Brain microvascular endothelial cell (primary cell): ENCODE measurements at regions not wholly inside any gene's neighbourhood (a gene's known extent, or its start where the extent isn't known, plus 50 kb on each side); places are given as distances from the start of the nearest gene placed in this dataset.
"Not testable (repeated sequence)": the region's sequence is repeated elsewhere in the genome, so short reads cannot be mapped to it uniquely, and the experiment has no call there.

Experiments used
- DNase-seq: peaks from one replicate; pipeline ENCODE4 v3.0.0-alpha.2; 2020
- H3K27ac ChIP-seq: fragments of 250-450 bp; sonication (Bioruptor Pico); 2 replicates; pipeline ENCODE4 v1.5.1; 2020; ENCODE audit warnings: mild to moderate bottlenecking, moderate library complexity
- H3K27me3 ChIP-seq: fragments of 250-450 bp; sonication (Bioruptor Pico); replicated peaks from 2 replicates; pipeline ENCODE4 v1.5.1; 2020; ENCODE audit warnings: mild to moderate bottlenecking
- H3K36me3 ChIP-seq: fragments of 250-450 bp; sonication (Bioruptor Pico); replicated peaks from 2 replicates; pipeline ENCODE4 v1.5.1; 2020; ENCODE audit warnings: mild to moderate bottlenecking
- H3K4me3 ChIP-seq: 2 replicates; pipeline ENCODE4 v1.5.1; 2011; ENCODE audit warnings: low read depth, mild to moderate bottlenecking, control low read depth, low read length, moderate library complexity
- in situ Hi-C: cut with HindIII; loops from 2 replicates; pipeline ENCODE4 v1.10.0; 2017; ENCODE audit warnings: low sequenced_read_pairs, low pct_ligation_motif_present
- TF ChIP-seq, protein P1 (sequence below): IDR thresholded peaks from 2 replicates; pipeline ENCODE4 v1.5.1; 2011; ENCODE audit warnings: low read depth, mild to moderate bottlenecking, moderate library complexity, low read length, control low read depth, inconsistent platforms; ENCODE audit errors: missing control alignments

DNA sequence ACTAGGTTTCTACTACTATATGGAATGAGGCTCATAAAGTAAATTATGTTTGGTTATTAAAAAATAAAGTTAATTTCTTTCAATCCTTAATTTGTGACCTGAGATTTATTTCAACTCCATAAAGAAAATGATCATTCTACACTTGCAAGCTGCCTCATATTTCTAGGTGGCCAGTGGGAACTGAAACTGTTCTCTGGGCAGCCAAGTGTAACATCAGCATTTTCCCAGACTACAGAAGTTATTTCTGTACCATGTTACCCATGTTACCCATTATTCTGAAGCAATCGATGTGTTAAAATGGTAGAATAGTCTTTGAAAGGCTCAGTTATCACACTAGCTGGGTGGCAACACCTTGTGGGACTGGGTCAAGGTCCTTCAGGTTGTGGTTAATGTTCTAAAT lies 139.3 kb upstream of the FBXO11 start:
- Histone ChIP-seq H3K36me3 (no peaks in the 10 kb centered on the region), H3K27me3 (no peaks in the 10 kb centered on the region), H3K27ac (no peak overlapping the region), H3K4me3 (no peak overlapping the region)
- TF ChIP-seq, protein P1, sequence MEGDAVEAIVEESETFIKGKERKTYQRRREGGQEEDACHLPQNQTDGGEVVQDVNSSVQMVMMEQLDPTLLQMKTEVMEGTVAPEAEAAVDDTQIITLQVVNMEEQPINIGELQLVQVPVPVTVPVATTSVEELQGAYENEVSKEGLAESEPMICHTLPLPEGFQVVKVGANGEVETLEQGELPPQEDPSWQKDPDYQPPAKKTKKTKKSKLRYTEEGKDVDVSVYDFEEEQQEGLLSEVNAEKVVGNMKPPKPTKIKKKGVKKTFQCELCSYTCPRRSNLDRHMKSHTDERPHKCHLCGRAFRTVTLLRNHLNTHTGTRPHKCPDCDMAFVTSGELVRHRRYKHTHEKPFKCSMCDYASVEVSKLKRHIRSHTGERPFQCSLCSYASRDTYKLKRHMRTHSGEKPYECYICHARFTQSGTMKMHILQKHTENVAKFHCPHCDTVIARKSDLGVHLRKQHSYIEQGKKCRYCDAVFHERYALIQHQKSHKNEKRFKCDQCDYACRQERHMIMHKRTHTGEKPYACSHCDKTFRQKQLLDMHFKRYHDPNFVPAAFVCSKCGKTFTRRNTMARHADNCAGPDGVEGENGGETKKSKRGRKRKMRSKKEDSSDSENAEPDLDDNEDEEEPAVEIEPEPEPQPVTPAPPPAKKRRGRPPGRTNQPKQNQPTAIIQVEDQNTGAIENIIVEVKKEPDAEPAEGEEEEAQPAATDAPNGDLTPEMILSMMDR = no peak
- in situ Hi-C loops = no loop called here
- DNase-seq = no peak

DNA sequence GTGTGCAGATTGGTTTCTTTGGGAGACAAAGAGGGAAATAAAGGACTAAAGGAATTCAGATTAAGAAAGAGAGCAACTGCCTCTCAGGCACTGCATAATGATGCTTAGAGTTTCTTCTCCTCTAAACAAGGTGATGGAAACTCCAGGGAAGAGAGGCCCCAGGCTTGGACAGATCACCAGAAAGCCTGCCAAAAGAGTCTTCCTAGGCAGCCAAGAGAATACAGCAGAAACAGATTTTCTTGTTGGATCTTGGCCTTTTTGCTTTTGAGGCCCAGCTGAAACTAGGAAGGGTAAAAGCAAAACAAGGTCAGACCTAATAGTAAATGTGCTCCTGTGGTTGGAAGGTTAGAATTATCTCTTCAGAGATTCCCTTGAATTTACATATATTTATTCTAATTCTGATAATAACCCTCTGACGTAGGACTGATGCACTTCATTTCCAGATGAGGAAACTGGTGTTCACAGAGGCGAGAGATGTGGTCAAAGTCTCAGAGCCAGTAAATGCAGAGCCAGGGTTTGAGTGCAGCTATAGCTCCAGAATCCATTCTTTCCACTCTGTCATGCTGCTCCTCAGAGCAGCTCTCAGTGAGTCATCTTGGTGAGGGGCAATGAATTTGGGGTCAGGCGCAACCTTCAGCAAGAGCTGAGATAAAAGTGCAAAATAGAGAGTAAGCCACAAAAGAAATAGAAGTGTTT lies 142.3 kb upstream of the FBXO11 start:
- DNase-seq = no peak
- Histone ChIP-seq H3K27ac (no peak overlapping the region), H3K27me3 (no peaks in the 10 kb centered on the region), H3K4me3 (no peak overlapping the region), H3K36me3 (no peaks in the 10 kb centered on the region)
- TF ChIP-seq, protein P1 = no peak
- in situ Hi-C loops = no loop called here

DNA sequence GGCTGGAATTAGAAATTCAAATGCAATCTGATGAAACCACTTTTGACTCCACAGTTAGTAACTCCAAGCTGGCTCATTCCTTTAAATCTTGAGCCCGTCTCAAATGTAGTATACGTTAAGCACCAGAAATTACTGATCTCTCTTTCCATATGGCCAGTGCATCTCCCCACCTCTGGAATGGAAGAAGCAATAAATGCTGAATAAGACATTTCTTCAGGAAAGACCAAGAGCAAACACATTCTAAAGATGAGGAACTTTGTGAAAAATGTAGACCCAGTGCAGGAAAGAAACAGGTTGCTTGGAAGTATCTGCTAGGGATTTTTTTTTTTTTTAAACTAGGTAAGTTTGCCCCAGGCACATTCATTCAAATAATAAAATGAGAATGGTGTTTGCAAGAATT lies 143.1 kb upstream of the FBXO11 start:
- TF ChIP-seq, protein P1 = no peak
- Histone ChIP-seq H3K27me3 (no peaks in the 10 kb centered on the region), H3K27ac (no peak overlapping the region), H3K36me3 (no peaks in the 10 kb centered on the region), H3K4me3 (no peak overlapping the region)
- no peak for DNase-seq
- in situ Hi-C loops = no loop called here

DNA sequence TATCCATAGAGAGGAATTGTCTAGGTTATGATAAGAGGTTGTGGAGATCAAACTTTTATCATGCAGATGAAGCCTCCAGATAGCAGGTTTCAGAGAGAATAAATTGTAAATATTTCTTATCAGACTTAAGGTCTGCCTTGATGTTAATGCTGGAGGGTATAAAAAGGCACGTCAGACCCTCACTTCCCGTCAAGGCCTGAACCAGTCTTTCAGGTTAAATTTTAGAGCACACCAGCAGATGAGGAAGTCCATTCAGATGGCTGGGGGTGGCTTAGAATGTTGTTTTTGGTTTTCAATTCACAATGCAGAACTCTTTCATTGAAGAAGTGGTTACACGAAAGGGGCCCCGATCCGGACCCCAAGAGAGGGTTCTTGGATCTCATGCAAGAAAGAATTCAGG lies 144.4 kb upstream of the FBXO11 start:
- H3K27me3 ChIP-seq = no peaks in the 10 kb centered on the region
- in situ Hi-C loops = no loop called here
- H3K4me3 ChIP-seq = no peak overlapping the region
- no peak for DNase-seq
- no peak overlapping the region for H3K27ac ChIP-seq
- no peaks in the 10 kb centered on the region for H3K36me3 ChIP-seq
- TF ChIP-seq, protein P1 = no peak

DNA sequence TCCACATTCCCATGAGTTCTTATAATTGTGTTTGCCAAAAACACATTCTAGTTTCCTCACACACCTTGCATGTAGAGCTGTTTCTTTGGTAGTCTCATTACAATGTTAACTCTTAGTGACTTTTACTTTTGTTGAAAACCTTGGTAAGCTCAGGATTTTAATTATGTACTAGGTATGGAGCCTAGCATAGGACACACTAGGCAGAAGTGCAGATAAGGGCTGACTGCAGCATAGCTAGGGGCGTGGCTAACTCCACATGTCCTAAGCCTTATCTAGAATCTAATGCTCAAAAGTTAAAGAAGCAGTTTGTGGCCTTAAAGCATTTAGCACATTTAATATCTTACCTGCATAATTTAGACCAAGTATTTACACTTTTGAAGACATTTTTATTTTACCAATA lies 153.7 kb upstream of the FBXO11 start:
- Histone ChIP-seq H3K27ac (no peak overlapping the region), H3K36me3 (no peaks in the 10 kb centered on the region), H3K27me3 (no peaks in the 10 kb centered on the region), H3K4me3 (no peak overlapping the region)
- TF ChIP-seq, protein P1 = no peak
- in situ Hi-C loops = no loop called here
- DNase-seq = no peak

DNA sequence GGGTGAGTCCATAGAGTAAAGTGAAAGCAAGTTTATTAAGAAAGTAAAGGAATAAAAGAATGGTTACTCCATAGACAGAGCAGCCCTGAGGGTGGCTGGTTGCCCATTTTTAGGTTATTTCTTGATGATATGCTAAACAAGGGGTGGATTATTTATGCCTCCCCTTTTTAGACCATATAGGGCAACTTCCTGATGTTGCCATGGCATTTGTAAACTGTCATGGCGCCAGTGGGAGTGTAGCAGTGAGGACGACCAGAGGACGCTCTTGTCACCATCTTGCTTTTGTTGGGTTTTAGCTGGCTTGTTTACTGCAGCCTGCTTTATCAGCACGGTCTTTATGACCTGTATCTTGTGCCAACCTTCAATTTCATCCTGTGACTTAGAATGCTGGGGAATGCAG lies 155.4 kb upstream of the FBXO11 start:
- DNase-seq, H3K27ac ChIP-seq, H3K36me3 ChIP-seq, H3K27me3 ChIP-seq, in situ Hi-C loops, H3K4me3 ChIP-seq: not testable (repeated sequence)
